ENCODE measurements at regions not wholly inside any gene's neighbourhood (a gene's known extent, or its start where the extent isn't known, plus 50 kb on each side); places are given as distances from the start of the nearest gene placed in this dataset.
"Not testable (repeated sequence)": the region's sequence is repeated elsewhere in the genome, so short reads cannot be mapped to it uniquely, and the experiment has no call there.

GRCh38 chr4:64899563-64899962 lies 490.3 kb upstream of the TECRL start:
- ChIA-PET CTCF (no interaction called here), POLR2A (ENCODE audit: low non-redundant PET) (no interaction called here)
- DNase-seq (ENCODE audit: low spot score): no peak
- no peak overlapping the region for H3K27ac ChIP-seq
- TF ChIP-seq, protein P1, sequence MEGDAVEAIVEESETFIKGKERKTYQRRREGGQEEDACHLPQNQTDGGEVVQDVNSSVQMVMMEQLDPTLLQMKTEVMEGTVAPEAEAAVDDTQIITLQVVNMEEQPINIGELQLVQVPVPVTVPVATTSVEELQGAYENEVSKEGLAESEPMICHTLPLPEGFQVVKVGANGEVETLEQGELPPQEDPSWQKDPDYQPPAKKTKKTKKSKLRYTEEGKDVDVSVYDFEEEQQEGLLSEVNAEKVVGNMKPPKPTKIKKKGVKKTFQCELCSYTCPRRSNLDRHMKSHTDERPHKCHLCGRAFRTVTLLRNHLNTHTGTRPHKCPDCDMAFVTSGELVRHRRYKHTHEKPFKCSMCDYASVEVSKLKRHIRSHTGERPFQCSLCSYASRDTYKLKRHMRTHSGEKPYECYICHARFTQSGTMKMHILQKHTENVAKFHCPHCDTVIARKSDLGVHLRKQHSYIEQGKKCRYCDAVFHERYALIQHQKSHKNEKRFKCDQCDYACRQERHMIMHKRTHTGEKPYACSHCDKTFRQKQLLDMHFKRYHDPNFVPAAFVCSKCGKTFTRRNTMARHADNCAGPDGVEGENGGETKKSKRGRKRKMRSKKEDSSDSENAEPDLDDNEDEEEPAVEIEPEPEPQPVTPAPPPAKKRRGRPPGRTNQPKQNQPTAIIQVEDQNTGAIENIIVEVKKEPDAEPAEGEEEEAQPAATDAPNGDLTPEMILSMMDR (conservative IDR thresholded peaks at IDR 0.05; ENCODE audit: low read depth): no peak

DNA sequence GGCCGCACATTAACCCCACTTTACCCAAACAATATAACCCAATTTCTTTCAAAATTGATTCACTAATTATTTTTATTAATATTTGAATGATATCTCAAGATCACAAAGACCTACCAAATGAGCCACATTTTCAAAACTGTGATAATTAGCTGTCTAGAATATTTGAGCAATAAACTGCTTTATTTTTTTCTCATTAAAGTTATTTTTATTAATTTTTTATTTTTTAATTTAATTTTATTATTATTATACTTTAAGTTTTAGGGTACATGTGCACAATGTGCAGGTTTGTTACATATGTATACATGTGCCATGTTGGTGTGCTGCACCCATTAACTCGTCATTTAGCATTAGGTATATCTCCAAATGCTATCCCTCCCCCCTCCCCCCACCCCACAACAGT lies 489.8 kb upstream of the TECRL start:
- CTCF ChIA-PET; H3K27ac ChIP-seq; DNase-seq (ENCODE audit: low spot score); POLR2A ChIA-PET (ENCODE audit: low non-redundant PET): not testable (repeated sequence)

DNA sequence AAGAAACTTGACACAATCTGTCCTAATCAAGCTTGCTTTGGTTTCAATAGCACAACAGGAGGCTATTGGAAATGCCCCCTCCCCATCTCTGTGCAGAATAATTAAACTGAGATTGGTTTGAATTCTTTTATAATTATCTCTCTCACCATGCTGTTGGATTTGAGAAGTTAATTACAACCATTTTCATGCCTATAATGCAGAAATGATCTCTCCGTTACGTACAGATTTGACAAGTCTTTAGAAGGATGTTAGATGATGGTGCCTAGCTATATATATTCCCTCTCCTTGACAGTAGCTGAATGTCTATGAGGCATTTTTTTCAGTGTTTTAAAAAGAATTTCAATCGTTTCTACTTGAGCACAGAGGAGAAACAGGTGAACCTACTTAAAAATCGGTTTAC lies 488.4 kb upstream of the TECRL start:
- no peak overlapping the region for H3K27ac ChIP-seq
- POLR2A ChIA-PET (ENCODE audit: low non-redundant PET): no interaction called here
- no peak for DNase-seq (ENCODE audit: low spot score)
- CTCF ChIA-PET: no interaction called here
- TF ChIP-seq, protein P1 (conservative IDR thresholded peaks at IDR 0.05; ENCODE audit: low read depth): no peak

DNA sequence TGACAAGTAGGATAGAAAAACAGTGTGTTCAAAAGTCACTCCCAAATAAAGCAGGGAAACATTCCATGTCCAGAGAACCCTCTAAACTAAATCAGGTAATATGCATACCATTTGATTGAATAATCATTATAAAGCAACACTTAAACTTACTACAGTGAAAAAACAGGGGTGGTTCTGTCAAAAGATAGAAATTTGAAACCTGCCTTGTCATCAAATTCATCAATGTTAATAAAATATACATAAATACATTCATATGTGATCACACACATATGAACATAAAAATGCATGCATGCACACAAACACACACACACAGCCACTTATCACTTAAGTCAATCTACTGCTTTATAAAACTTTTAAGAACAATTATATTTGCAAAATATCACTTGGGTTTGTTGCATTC lies 485.8 kb upstream of the TECRL start:
- ChIA-PET POLR2A (ENCODE audit: low non-redundant PET) (no interaction called here), CTCF (no interaction called here)
- TF ChIP-seq, protein P1 (conservative IDR thresholded peaks at IDR 0.05; ENCODE audit: low read depth): no peak
- H3K27ac ChIP-seq: no peak overlapping the region
- DNase-seq (ENCODE audit: low spot score): no peak

DNA sequence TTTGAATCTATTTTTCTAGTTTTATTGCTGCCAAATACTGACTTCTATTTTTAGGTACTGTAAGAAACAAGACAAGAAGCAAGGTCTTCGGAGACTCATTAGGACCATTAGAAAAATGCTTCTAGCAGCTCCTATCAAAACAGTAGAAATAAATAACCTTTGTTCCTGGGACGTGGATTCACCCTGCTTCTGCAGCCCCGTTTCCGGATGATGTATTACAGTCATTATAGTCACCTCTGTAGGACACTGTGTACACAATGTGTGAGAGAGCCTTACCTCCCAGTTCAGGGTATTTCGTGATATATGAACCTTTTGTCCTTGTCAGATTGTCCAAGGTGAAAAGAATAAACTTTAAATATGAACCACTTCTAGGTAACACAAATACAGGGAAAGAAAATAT lies 484.0 kb upstream of the TECRL start:
- no peak overlapping the region for H3K27ac ChIP-seq
- DNase-seq (ENCODE audit: low spot score): no peak
- CTCF ChIA-PET: no interaction called here
- POLR2A ChIA-PET (ENCODE audit: low non-redundant PET): no interaction called here
- TF ChIP-seq, protein P1 (conservative IDR thresholded peaks at IDR 0.05; ENCODE audit: low read depth): no peak

DNA sequence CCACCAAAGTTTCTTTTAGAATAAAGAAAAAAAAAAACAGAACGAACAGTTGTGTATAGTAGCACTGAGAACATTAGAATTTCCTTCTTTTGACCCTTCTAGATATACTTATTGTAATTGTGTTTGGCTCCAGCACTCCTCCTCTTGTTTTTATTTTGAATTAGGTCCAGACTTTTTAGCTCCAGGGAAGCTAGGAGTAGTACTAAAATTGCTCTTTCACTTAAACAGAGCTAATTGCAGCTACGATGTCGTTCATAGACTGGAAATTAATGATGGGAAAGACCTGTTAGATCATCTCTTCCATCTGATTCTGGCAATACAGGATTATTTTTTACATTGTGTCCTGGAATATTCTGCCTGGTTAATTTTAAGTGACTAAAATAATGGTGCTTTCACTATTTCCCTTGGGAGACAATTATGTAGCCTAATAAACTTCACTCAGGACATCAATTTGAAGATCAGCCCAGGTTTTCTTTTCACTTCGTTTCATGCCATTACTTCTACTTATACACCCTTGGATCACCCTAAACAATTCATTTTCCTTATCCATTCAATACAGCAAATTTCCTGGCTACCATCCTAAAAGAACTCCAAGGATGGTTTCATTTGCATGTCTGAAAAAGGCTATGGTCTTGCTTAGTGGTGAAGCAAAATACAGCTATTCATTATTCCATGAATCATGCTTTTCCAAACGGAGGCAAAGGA lies 480.8 kb upstream of the TECRL start:
- TF ChIP-seq, protein P1 (conservative IDR thresholded peaks at IDR 0.05; ENCODE audit: low read depth): no peak
- DNase-seq (ENCODE audit: low spot score): no peak
- no peak overlapping the region for H3K27ac ChIP-seq
- POLR2A ChIA-PET (ENCODE audit: low non-redundant PET): no interaction called here
- CTCF ChIA-PET: interaction anchor here (0.6 to 0.7 kb wide), 2 partner anchors 468 to 597 kb away, joined by 3 read pairs; no protein-coding TSS in a partner anchor

GRCh38 chr4:64883087-64883807 lies 474.0 kb upstream of the TECRL start:
- no peak for DNase-seq (ENCODE audit: low spot score)
- no peak overlapping the region for H3K27ac ChIP-seq
- TF ChIP-seq, protein P1 (conservative IDR thresholded peaks at IDR 0.05; ENCODE audit: low read depth): no peak
- ChIA-PET POLR2A (ENCODE audit: low non-redundant PET) (no interaction called here), CTCF (no interaction called here)

All from RWPE1 (cell line).